ENCODE measurements at regions not wholly inside any gene's neighbourhood (a gene's known extent, or its start where the extent isn't known, plus 50 kb on each side); places are given as distances from the start of the nearest gene placed in this dataset.

- Histone ChIP-seq H3K27ac (no peak overlapping the region), H3K36me3 (no peaks in the 10 kb centered on the region), H3K27me3 (no peaks in the 10 kb centered on the region), H3K4me1 (peaks cover 0 to 12% of the 10 kb centered on the region in 2 donors), H3K9me3 (no peaks in the 10 kb centered on the region), H3K4me3 (no peak overlapping the region)
- intact Hi-C loops (cut with DNase I) = no loop called here
- ATAC-seq (no peak), DNase-seq (no peak)
- TF ChIP-seq CTCF (IDR thresholded peaks at IDR 0.05) = no peak
These were observed 49.9 kb upstream of the ASPRV1 start for GRCh38 chr2:70011335-70011734.

Measured in left lung (tissue), 4 donors.